ENCODE measurements at regions not wholly inside any gene's neighbourhood (a gene's known extent, or its start where the extent isn't known, plus 50 kb on each side); places are given as distances from the start of the nearest gene placed in this dataset.

GRCh38 chr6:1524040-1524480 is 85.7 kb upstream of the FOXC1 start:
- Histone ChIP-seq H3K27ac (no peak overlapping the region), H3K36me3 (ENCODE audit: low read depth, missing control alignments) (no peaks in the 10 kb centered on the region), H3K4me1 (peaks cover 17% of the 10 kb centered on the region), H3K27me3 (no peaks in the 10 kb centered on the region), H3K9me3 (no peaks in the 10 kb centered on the region), H3K4me3 (peak overlapping the region; percentile 25 to 40)
- 24 to 25% methylated on average over 12 to 34 of the region's 37 CpGs for WGBS, 2 donors
- peak; percentile 42 to 54 (median 53) for TF ChIP-seq CTCF (IDR thresholded peaks at IDR 0.05)
- no peak for TF ChIP-seq POLR2A (IDR thresholded peaks at IDR 0.05)
- DNase-seq = peak; percentile 84
- intact Hi-C loops (cut with DNase I; ENCODE audit: low total_unique reads) = no loop called here

GRCh38 chr6:1525364-1526038 is 84.2 kb upstream of the FOXC1 start:
- Histone ChIP-seq H3K27me3 (no peaks in the 10 kb centered on the region), H3K36me3 (ENCODE audit: low read depth, missing control alignments) (no peaks in the 10 kb centered on the region), H3K4me3 (no peak overlapping the region), H3K4me1 (peaks cover 17% of the 10 kb centered on the region), H3K27ac (no peak overlapping the region), H3K9me3 (no peaks in the 10 kb centered on the region)
- WGBS, 2 donors = 60 to 73% methylated on average over 10 to 14 of the region's 14 CpGs
- intact Hi-C loops (cut with DNase I; ENCODE audit: low total_unique reads) = no loop called here
- DNase-seq = no peak
- no peak for TF ChIP-seq CTCF (IDR thresholded peaks at IDR 0.05)
- TF ChIP-seq POLR2A (IDR thresholded peaks at IDR 0.05) = no peak

GRCh38 chr6:1526398-1527072 is 83.2 kb upstream of the FOXC1 start:
- DNase-seq = peak; percentile 31
- no peaks in the 10 kb centered on the region for H3K36me3 ChIP-seq (ENCODE audit: low read depth, missing control alignments)
- H3K4me3 ChIP-seq = no peak overlapping the region
- WGBS, 2 donors = 46 to 62% methylated on average over 12 of the region's 12 CpGs
- H3K4me1 ChIP-seq = peaks cover 17% of the 10 kb centered on the region
- intact Hi-C loops (cut with DNase I; ENCODE audit: low total_unique reads) = no loop called here
- H3K27ac ChIP-seq = peak overlapping the region in 1 of 2 donors; percentile 53
- H3K9me3 ChIP-seq = no peaks in the 10 kb centered on the region
- no peak for TF ChIP-seq POLR2A (IDR thresholded peaks at IDR 0.05)
- no peak for TF ChIP-seq CTCF (IDR thresholded peaks at IDR 0.05)
- no peaks in the 10 kb centered on the region for H3K27me3 ChIP-seq

- WGBS, 2 donors = 27 to 39% methylated on average over 11 of the region's 11 CpGs
- peak; percentile 75 for DNase-seq
- H3K9me3 ChIP-seq = no peaks in the 10 kb centered on the region
- intact Hi-C loops (cut with DNase I; ENCODE audit: low total_unique reads) = no loop called here
- peaks cover 17% of the 10 kb centered on the region for H3K4me1 ChIP-seq
- no peaks in the 10 kb centered on the region for H3K27me3 ChIP-seq
- no peak overlapping the region for H3K4me3 ChIP-seq
- H3K36me3 ChIP-seq (ENCODE audit: low read depth, missing control alignments) = no peaks in the 10 kb centered on the region
- TF ChIP-seq POLR2A (IDR thresholded peaks at IDR 0.05) (no peak), CTCF (IDR thresholded peaks at IDR 0.05) (no peak)
- H3K27ac ChIP-seq = peak overlapping the region in 1 of 2 donors; percentile 37
These were observed 82.7 kb upstream of the FOXC1 start for GRCh38 chr6:1527073-1527457.

Data from testis (tissue), 2 donors.